HG02588 (cell line): ENCODE measurements at regions not wholly inside any gene's neighbourhood (a gene's known extent, or its start where the extent isn't known, plus 50 kb on each side); places are given as distances from the start of the nearest gene placed in this dataset.
"Not testable (repeated sequence)": the region's sequence is repeated elsewhere in the genome, so short reads cannot be mapped to it uniquely, and the experiment has no call there.

Experiments
- ATAC-seq: cut with Tn5 transposase; IDR thresholded peaks from one replicate; pipeline ENCODE4 v1.9.1; 2021; ENCODE audit warnings: mild to moderate bottlenecking, moderate library complexity; ENCODE audit not compliant: unreplicated experiment

- not testable (repeated sequence) for ATAC-seq
These were observed 185.7 kb downstream of the POTEC start for GRCh38 chr18:14357553-14358297.

- ATAC-seq, result not testable (repeated sequence)
These were observed 201.2 kb downstream of the POTEC start for GRCh38 chr18:14342170-14342569.

- not testable (repeated sequence) for ATAC-seq
These were observed 203.8 kb upstream of the ZNF519 start for GRCh38 chr18:14336017-14336416.

- not testable (repeated sequence) for ATAC-seq
These were observed 189.0 kb upstream of the ZNF519 start for GRCh38 chr18:14321217-14321616.

GRCh38 chr18:14301255-14301654, 169.0 kb upstream of the ZNF519 start:
- ATAC-seq, result not testable (repeated sequence)

- not testable (repeated sequence) for ATAC-seq
These were observed 162.8 kb upstream of the ZNF519 start for GRCh38 chr18:14295081-14295480.

- no peak for ATAC-seq
These were observed 152.8 kb upstream of the ZNF519 start for GRCh38 chr18:14285053-14285452.

GRCh38 chr18:14275391-14275790, 143.2 kb upstream of the ZNF519 start:
- not testable (repeated sequence) for ATAC-seq

- ATAC-seq, result not testable (repeated sequence)
These were observed 133.6 kb upstream of the ZNF519 start for GRCh38 chr18:14265637-14266410.

GRCh38 chr18:14262786-14263185, 130.6 kb upstream of the ZNF519 start:
- ATAC-seq, result not testable (repeated sequence)

- not testable (repeated sequence) for ATAC-seq
These were observed 117.9 kb upstream of the ZNF519 start for GRCh38 chr18:14250084-14250677.

GRCh38 chr18:14239224-14239623, 107.0 kb upstream of the ZNF519 start:
- not testable (repeated sequence) for ATAC-seq

- not testable (repeated sequence) for ATAC-seq
These were observed 104.3 kb upstream of the ZNF519 start for GRCh38 chr18:14236356-14237048.

- ATAC-seq, result not testable (repeated sequence)
These were observed 93.0 kb upstream of the ZNF519 start for GRCh38 chr18:14225286-14225679.

GRCh38 chr18:14224551-14225285, 92.5 kb upstream of the ZNF519 start:
- not testable (repeated sequence) for ATAC-seq

- ATAC-seq, result not testable (repeated sequence)
These were observed 91.7 kb upstream of the ZNF519 start for GRCh38 chr18:14223919-14224318.

- not testable (repeated sequence) for ATAC-seq
These were observed 91.1 kb upstream of the ZNF519 start for GRCh38 chr18:14223231-14223822.

GRCh38 chr18:14222354-14223221, 90.4 kb upstream of the ZNF519 start:
- not testable (repeated sequence) for ATAC-seq

GRCh38 chr18:14221689-14222088, 89.5 kb upstream of the ZNF519 start:
- no peak for ATAC-seq
